ENCODE measurements at regions not wholly inside any gene's neighbourhood (a gene's known extent, or its start where the extent isn't known, plus 50 kb on each side); places are given as distances from the start of the nearest gene placed in this dataset.

- no peaks in the 10 kb centered on the region for H3K27me3 Mint-ChIP-seq (ENCODE audit: insufficient read depth)
- TF ChIP-seq CTCF (IDR thresholded peaks at IDR 0.05) = no peak
- H3K36me3 Mint-ChIP-seq (ENCODE audit: low read depth) = peaks cover 6% of the 10 kb centered on the region; the same call in 1 of the 2 replicates
- no peak for DNase-seq
- H3K27ac Mint-ChIP-seq = no peak overlapping the region
- no peak overlapping the region for H3K4me3 Mint-ChIP-seq
- no peaks in the 10 kb centered on the region for H3K4me1 Mint-ChIP-seq (ENCODE audit: low read depth)
- H3K9me3 Mint-ChIP-seq = peaks cover 28% of the 10 kb centered on the region
Observed at GRCh38 chr11:113577356-113578032, 102.3 kb upstream of the DRD2 start.

DNA sequence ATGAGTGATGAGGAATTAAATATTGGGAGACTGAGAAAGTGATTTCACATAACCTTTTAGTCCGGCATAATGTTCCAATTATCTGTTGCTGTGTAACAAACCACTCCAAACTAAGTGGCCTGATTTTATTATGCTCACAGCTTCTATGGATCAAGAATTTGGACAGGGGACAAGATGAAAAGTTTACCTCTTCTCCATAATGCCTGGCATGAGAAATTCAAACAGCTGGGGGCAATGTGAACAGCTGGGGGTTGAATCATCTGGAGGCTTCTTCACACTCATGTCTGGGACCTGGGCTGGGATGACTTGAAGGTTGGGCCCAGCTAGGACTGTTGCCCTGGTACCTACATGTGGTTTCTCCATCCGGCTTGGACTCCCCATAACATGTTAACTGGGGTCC, 99.4 kb upstream of the DRD2 start:
- Mint-ChIP-seq H3K9me3 (peaks cover 29% of the 10 kb centered on the region), H3K27ac (no peak overlapping the region), H3K27me3 (ENCODE audit: insufficient read depth) (no peaks in the 10 kb centered on the region), H3K4me1 (ENCODE audit: low read depth) (no peaks in the 10 kb centered on the region), H3K36me3 (ENCODE audit: low read depth) (peaks cover 6% of the 10 kb centered on the region; the same call in 1 of the 2 replicates), H3K4me3 (no peak overlapping the region)
- no peak for TF ChIP-seq CTCF (IDR thresholded peaks at IDR 0.05)
- DNase-seq = no peak

- no peak for TF ChIP-seq CTCF (IDR thresholded peaks at IDR 0.05)
- Mint-ChIP-seq H3K36me3 (ENCODE audit: low read depth) (peaks cover 6% of the 10 kb centered on the region; the same call in 1 of the 2 replicates), H3K9me3 (peaks cover 29% of the 10 kb centered on the region), H3K4me1 (ENCODE audit: low read depth) (no peaks in the 10 kb centered on the region), H3K27me3 (ENCODE audit: insufficient read depth) (no peaks in the 10 kb centered on the region), H3K4me3 (no peak overlapping the region), H3K27ac (no peak overlapping the region)
- no peak for DNase-seq
Observed at GRCh38 chr11:113574171-113574570, 99.0 kb upstream of the DRD2 start.

- no peak overlapping the region for H3K4me3 Mint-ChIP-seq
- no peak for DNase-seq
- no peak for TF ChIP-seq CTCF (IDR thresholded peaks at IDR 0.05)
- no peaks in the 10 kb centered on the region for H3K4me1 Mint-ChIP-seq (ENCODE audit: low read depth)
- no peak overlapping the region for H3K27ac Mint-ChIP-seq
- no peaks in the 10 kb centered on the region; the same call in 1 of the 2 replicates for H3K36me3 Mint-ChIP-seq (ENCODE audit: low read depth)
- peaks cover 24% of the 10 kb centered on the region for H3K9me3 Mint-ChIP-seq
- H3K27me3 Mint-ChIP-seq (ENCODE audit: insufficient read depth) = no peaks in the 10 kb centered on the region
Observed at GRCh38 chr11:113572136-113572735, 97.0 kb upstream of the DRD2 start.

DNA sequence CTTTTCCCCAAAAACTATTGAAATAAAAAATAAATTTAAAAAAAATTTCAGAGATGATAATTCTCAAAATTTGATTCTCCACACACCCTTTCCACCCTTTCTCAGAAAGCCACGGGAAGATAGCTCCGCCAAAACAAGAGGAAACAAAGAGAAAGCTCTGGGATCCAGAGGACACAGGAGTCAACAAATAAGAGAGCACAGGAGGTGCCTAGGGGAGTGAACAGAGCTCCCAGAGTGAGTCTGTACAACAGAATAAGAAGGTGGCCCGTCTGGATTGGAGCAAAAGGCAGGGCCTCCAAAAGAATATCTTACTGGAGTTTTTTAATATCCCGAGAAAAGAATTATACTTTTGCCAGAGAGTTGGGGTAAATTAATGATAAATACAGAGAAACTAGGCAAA, 96.3 kb upstream of the DRD2 start:
- no peak for TF ChIP-seq CTCF (IDR thresholded peaks at IDR 0.05)
- Mint-ChIP-seq H3K36me3 (ENCODE audit: low read depth) (no peaks in the 10 kb centered on the region; the same call in 1 of the 2 replicates), H3K4me1 (ENCODE audit: low read depth) (no peaks in the 10 kb centered on the region), H3K27me3 (ENCODE audit: insufficient read depth) (no peaks in the 10 kb centered on the region), H3K27ac (no peak overlapping the region), H3K9me3 (peaks cover 20% of the 10 kb centered on the region), H3K4me3 (no peak overlapping the region)
- DNase-seq = no peak
